H1 (cell line): ENCODE measurements at regions not wholly inside any gene's neighbourhood (a gene's known extent, or its start where the extent isn't known, plus 50 kb on each side); places are given as distances from the start of the nearest gene placed in this dataset.

Source experiments
- CTCF ChIA-PET: fragments of 300-600 bp; sonication (Branson Sonifier 250); formaldehyde crosslinking; loops from one replicate; lab custom pipeline; 2021; ENCODE audit not compliant: partially characterized antibody; lab: Charles Lee
- POLR2A ChIA-PET: fragments of 300-600 bp; sonication (Branson Sonifier 250); formaldehyde crosslinking; loops from one replicate; lab custom pipeline; 2021; ENCODE audit warnings: inconsistent platforms; ENCODE audit not compliant: partially characterized antibody; lab: Charles Lee
- DNase-seq, 2 experiments: peaks; one replicate each; pipeline versions ENCODE4 v3.0.0 to v3.0.0-alpha.2; 2010 to 2022; ENCODE audit warnings: low spot score in 2 of 2, low read depth in 1 of 2, mixed read lengths in 1 of 2
- FAIRE-seq: peaks from 2 replicates; lab custom pipeline; 2011; peaks lifted over from hg19 to GRCh38; lab: Jason Lieb, UNC
- H2AFZ ChIP-seq: 2 replicates; pipeline ENCODE4 v1.8.1; 2012; ENCODE audit warnings: low read length, inconsistent platforms
- H2AK5ac ChIP-seq: 2 replicates; pipeline ENCODE4 v1.6.1; 2013; ENCODE audit warnings: low read depth, low read length
- H2BK120ac ChIP-seq: replicated peaks from 2 replicates; pipeline ENCODE3; 2013; ENCODE audit warnings: low read depth, low read length, inconsistent platforms
- H2BK12ac ChIP-seq: 2 replicates; pipeline ENCODE4 v1.6.1; 2013; ENCODE audit warnings: low read depth, low read length
- H2BK15ac ChIP-seq: 2 replicates; pipeline ENCODE4 v1.6.1; 2013; ENCODE audit warnings: low read length
- H2BK20ac ChIP-seq: 2 replicates; pipeline ENCODE4 v1.6.1; 2013; ENCODE audit warnings: low read length
- H2BK5ac ChIP-seq: 2 replicates; pipeline ENCODE4 v1.6.1; 2013; ENCODE audit warnings: low read depth, low read length
- H3K14ac ChIP-seq: 2 replicates; pipeline ENCODE4 v1.6.1; 2013; ENCODE audit warnings: inconsistent platforms; ENCODE audit not compliant: insufficient read length
- H3K18ac ChIP-seq: 2 replicates; pipeline ENCODE4 v1.6.1; 2013; ENCODE audit warnings: low read length; ENCODE audit errors: extremely low read depth
- H3K23ac ChIP-seq: 2 replicates; pipeline ENCODE4 v1.6.1; 2013; ENCODE audit warnings: inconsistent platforms; ENCODE audit not compliant: insufficient read length
- H3K23me2 ChIP-seq: 2 replicates; pipeline ENCODE4 v1.6.1; 2013; ENCODE audit warnings: low read depth, low read length
- H3K27ac ChIP-seq: 2 replicates; pipeline ENCODE4 v1.6.1; 2011; ENCODE audit warnings: low read depth, low read length, inconsistent platforms
- H3K27me3 ChIP-seq, 4 experiments: replicated peaks in 1 of 4; 1 replicate in 1 of 4; 2 replicates in 3 of 4; pipeline versions ENCODE4 v1.6.1 to v1.8.1; 2011 to 2013; ENCODE audit warnings: low read length in 3 of 4, mild to moderate bottlenecking in 3 of 4, inconsistent platforms in 2 of 4, mixed read lengths in 2 of 4, moderate library complexity in 1 of 4; ENCODE audit not compliant: control insufficient read depth in 3 of 4, insufficient read depth in 3 of 4; ENCODE audit errors: extremely low read depth in 1 of 4
- H3K36me3 ChIP-seq, 4 experiments: 2 replicates each; pipeline versions ENCODE4 v1.6.1 to v1.8.1; 2011 to 2013; ENCODE audit warnings: mild to moderate bottlenecking in 4 of 4, low read length in 3 of 4, moderate library complexity in 2 of 4, control low read depth in 1 of 4, inconsistent platforms in 1 of 4; ENCODE audit not compliant: insufficient read depth in 4 of 4, control insufficient read depth in 2 of 4
- H3K4ac ChIP-seq: replicated peaks from 2 replicates; pipeline ENCODE3; 2013; ENCODE audit warnings: low read length, low read depth, mixed read lengths, inconsistent platforms; ENCODE audit not compliant: insufficient read length
- H3K4me1 ChIP-seq, 4 experiments: replicated peaks in 1 of 4; 1 replicate in 1 of 4; 2 replicates in 3 of 4; pipeline versions ENCODE4 v1.6.1 to v1.8.1; 2011 to 2013; ENCODE audit warnings: low read length in 3 of 4, inconsistent platforms in 2 of 4, mixed read lengths in 1 of 4; ENCODE audit not compliant: insufficient read depth in 4 of 4, control insufficient read depth in 3 of 4
- H3K4me2 ChIP-seq, 2 experiments: 2 replicates each; pipeline versions ENCODE4 v1.6.1 to v1.8.1; 2011 to 2013; ENCODE audit warnings: low read depth in 2 of 2, low read length in 2 of 2, control low read depth in 1 of 2, inconsistent platforms in 1 of 2, mild to moderate bottlenecking in 1 of 2; ENCODE audit not compliant: insufficient read depth in 1 of 2
- H3K4me3 ChIP-seq, 4 experiments: fragments of 200-600, 300-600 bp in 1 of 4; sonication (generic), shearing (Covaris generic), sonication (Bioruptor Twin) in 1 of 4; 2 replicates each; pipeline versions ENCODE4 v1.5.1 to v1.8.1; 2011 to 2016; ENCODE audit warnings: low read length in 4 of 4, low read depth in 3 of 4, control low read depth in 2 of 4, inconsistent platforms in 2 of 4, mild to moderate bottlenecking in 2 of 4, mixed read lengths in 1 of 4, moderate library complexity in 1 of 4; ENCODE audit not compliant: insufficient read depth in 2 of 4; ENCODE audit errors: extremely low read depth in 1 of 4
- H3K56ac ChIP-seq: replicated peaks from 2 replicates; pipeline ENCODE3; 2013; ENCODE audit warnings: low read depth, mild to moderate bottlenecking, mixed read lengths, low read length, inconsistent platforms; ENCODE audit not compliant: insufficient read length
- H3K79me1 ChIP-seq: 2 replicates; pipeline ENCODE4 v1.6.1; 2013; ENCODE audit warnings: low read depth, low read length, control low read depth
- H3K79me2 ChIP-seq, 2 experiments: 2 replicates each; pipeline versions ENCODE4 v1.6.1 to v1.8.1; 2012 to 2013; ENCODE audit warnings: low read length in 2 of 2, mild to moderate bottlenecking in 2 of 2, inconsistent platforms in 1 of 2; ENCODE audit not compliant: insufficient read depth in 2 of 2, control insufficient read depth in 1 of 2
- H3K9ac ChIP-seq, 4 experiments: replicated peaks in 1 of 4; 1 replicate in 1 of 4; 2 replicates in 3 of 4; pipeline versions ENCODE4 v1.6.1 to v1.8.1; 2011 to 2013; ENCODE audit warnings: low read depth in 3 of 4, low read length in 3 of 4, control low read depth in 2 of 4, mild to moderate bottlenecking in 2 of 4, moderate library complexity in 2 of 4, inconsistent platforms in 1 of 4; ENCODE audit errors: extremely low read depth in 1 of 4
- H3K9me3 ChIP-seq, 2 experiments: 2 replicates each; pipeline versions ENCODE4 v1.6.1 to v1.8.1; 2012 to 2013; ENCODE audit warnings: mild to moderate bottlenecking in 2 of 2, moderate library complexity in 2 of 2, control low read depth in 1 of 2, inconsistent platforms in 1 of 2, low read depth in 1 of 2, low read length in 1 of 2, mixed read lengths in 1 of 2; ENCODE audit not compliant: insufficient read depth in 2 of 2
- H4K20me1 ChIP-seq, 2 experiments: replicated peaks in 1 of 2; 2 replicates each; pipeline versions ENCODE3 to v1.8.1; 2011 to 2013; ENCODE audit warnings: inconsistent platforms in 2 of 2, low read length in 2 of 2, mild to moderate bottlenecking in 1 of 2; ENCODE audit not compliant: insufficient read depth in 2 of 2, control insufficient read depth in 1 of 2
- H4K5ac ChIP-seq: 2 replicates; pipeline ENCODE4 v1.6.1; 2013; ENCODE audit warnings: low read length, low read depth, mixed read lengths, inconsistent platforms; ENCODE audit not compliant: insufficient read length
- H4K8ac ChIP-seq: 2 replicates; pipeline ENCODE4 v1.8.0; 2013; ENCODE audit warnings: mild to moderate bottlenecking, moderate library complexity, low read length, inconsistent platforms; ENCODE audit not compliant: insufficient read depth; ENCODE audit errors: extremely low read depth
- H4K91ac ChIP-seq: replicated peaks from 2 replicates; pipeline ENCODE3; 2013; ENCODE audit warnings: low read length, mixed read lengths, inconsistent platforms; ENCODE audit not compliant: insufficient read length
- BACH1 ChIP-seq: IDR thresholded peaks from 2 replicates; pipeline ENCODE4 v1.6.1; 2012; ENCODE audit warnings: low read length, improper control_type of control experiment
- BRCA1 ChIP-seq: IDR thresholded peaks from 2 replicates; pipeline ENCODE4 v1.6.1; 2012; ENCODE audit warnings: low read depth, low read length, improper control_type of control experiment
- CHD1 ChIP-seq: IDR thresholded peaks from 2 replicates; pipeline ENCODE4 v1.6.1; 2012; ENCODE audit warnings: low read depth, low read length, improper control_type of control experiment
- CHD2 ChIP-seq: IDR thresholded peaks from 2 replicates; pipeline ENCODE4 v1.6.1; 2012; ENCODE audit warnings: low read length, improper control_type of control experiment
- JUN ChIP-seq: IDR thresholded peaks from 2 replicates; pipeline ENCODE4 v1.6.1; 2011; ENCODE audit warnings: low read depth, mild to moderate bottlenecking, improper control_type of control experiment, low read length
- KDM4A ChIP-seq: IDR thresholded peaks from one replicate; pipeline ENCODE4 v1.7.1; 2012; ENCODE audit warnings: low read depth, mild to moderate bottlenecking, moderate library complexity, low read length, inconsistent platforms; ENCODE audit not compliant: severe bottlenecking
- MAX ChIP-seq: IDR thresholded peaks from 2 replicates; pipeline ENCODE4 v1.6.1; 2012; ENCODE audit warnings: inconsistent platforms
- RAD21 ChIP-seq, 2 experiments: IDR thresholded peaks in 1 of 2; conservative IDR thresholded peaks in 1 of 2; 2 replicates each; pipeline ENCODE4 v1.6.1; 2011; ENCODE audit warnings: low read depth in 2 of 2, low read length in 2 of 2, improper control_type of control experiment in 1 of 2, inconsistent platforms in 1 of 2, mild to moderate bottlenecking in 1 of 2, moderate library complexity in 1 of 2
- RNF2 ChIP-seq: fragments of 200-900, 300-1000 bp; sonication (generic); IDR thresholded peaks from 2 replicates; pipeline ENCODE4 v1.7.1; 2016; ENCODE audit warnings: borderline replicate concordance, low read depth, mild to moderate bottlenecking, antibody characterized with exemption, low read length; ENCODE audit not compliant: poor library complexity, severe bottlenecking; ENCODE audit errors: missing control alignments
- WGBS, 2 experiments: shearing (Covaris generic) in 1 of 2; methylation state at CpG; one replicate each; pipeline versions ENCODE4 v1.1.6 to v1.1.7; 2013 to 2015; ENCODE audit warnings: low lambda C conversion rate in 2 of 2, mixed read lengths in 2 of 2, inconsistent platforms in 1 of 2, low coverage in 1 of 2, missing lambda C conversion rate in 1 of 2; ENCODE audit not compliant: insufficient replicate concordance in 2 of 2, insufficient coverage in 1 of 2, insufficient read length in 1 of 2; ENCODE audit errors: extremely low coverage in 1 of 2, missing lambda C conversion rate in 1 of 2; 5-methylcytosine and 5-hydroxymethylcytosine counted together

- 76% methylated on average over 9 of the region's 11 CpGs; no CpG with 5 or more reads in 1 of the 2 experiments for whole genome bisulfite sequencing, 2 experiments
- Histone ChIP-seq H3K23ac (no peak overlapping the region), H3K4ac (no peak overlapping the region), H2BK20ac (no peak overlapping the region), H3K79me2 (no peaks in the 10 kb centered on the region), H2BK5ac (no peak overlapping the region), H3K4me1 (no peaks in the 10 kb centered on the region), H4K5ac (no peak overlapping the region), H2BK15ac (no peak overlapping the region; the same call in 1 of the 2 replicates), H3K79me1 (no peaks in the 10 kb centered on the region), H3K14ac (no peak overlapping the region), H3K9me3 (no peaks in the 10 kb centered on the region), H2BK120ac (no peak overlapping the region), H3K9ac (no peak overlapping the region), H3K27ac (no peak overlapping the region), H3K56ac (no peak overlapping the region), H2AK5ac (no peak overlapping the region), H3K4me2 (no peak overlapping the region), H4K8ac (no peak overlapping the region), H3K18ac (no peak overlapping the region), H4K91ac (no peak overlapping the region), H3K36me3 (no peaks in the 10 kb centered on the region), H2AFZ (0 out of 2 replicates have a peak overlapping the region, but pooled peaks have one; percentile 39), H2BK12ac (no peak overlapping the region), H3K23me2 (no peaks in the 10 kb centered on the region), H3K4me3 (no peak overlapping the region), H4K20me1 (no peaks in the 10 kb centered on the region), H3K27me3 (no peaks in the 10 kb centered on the region)
- FAIRE-seq (no peak), DNase-seq (no peak)
- TF ChIP-seq CHD2 (no peak), RAD21 (IDR thresholded peaks at IDR 0.05 in 1 of 2, conservative IDR thresholded peaks at IDR 0.05 in 1 of 2; ENCODE audit: low read depth in 2 of 2, low read length in 2 of 2) (no peak), JUN (no peak), BRCA1 (no peak), RNF2 (no peak), KDM4A (no peak), MAX (no peak), CHD1 (no peak), BACH1 (no peak)
- CTCF ChIA-PET = interaction anchor here (0.7 kb wide), 1 partner anchor 37 kb away, joined by 3 read pairs; no protein-coding TSS in a partner anchor
- POLR2A ChIA-PET = no interaction called here
Measured at GRCh38 chr7:12864470-12865046, 177.1 kb downstream of the ARL4A start.
